GM19395 (cell line): ENCODE measurements at regions not wholly inside any gene's neighbourhood (a gene's known extent, or its start where the extent isn't known, plus 50 kb on each side); places are given as distances from the start of the nearest gene placed in this dataset.

ENCODE experiments used
- ATAC-seq: cut with Tn5 transposase; IDR thresholded peaks from one replicate; pipeline ENCODE4 v1.9.1; 2021; ENCODE audit warnings: mild to moderate bottlenecking, moderate library complexity; ENCODE audit not compliant: unreplicated experiment

DNA sequence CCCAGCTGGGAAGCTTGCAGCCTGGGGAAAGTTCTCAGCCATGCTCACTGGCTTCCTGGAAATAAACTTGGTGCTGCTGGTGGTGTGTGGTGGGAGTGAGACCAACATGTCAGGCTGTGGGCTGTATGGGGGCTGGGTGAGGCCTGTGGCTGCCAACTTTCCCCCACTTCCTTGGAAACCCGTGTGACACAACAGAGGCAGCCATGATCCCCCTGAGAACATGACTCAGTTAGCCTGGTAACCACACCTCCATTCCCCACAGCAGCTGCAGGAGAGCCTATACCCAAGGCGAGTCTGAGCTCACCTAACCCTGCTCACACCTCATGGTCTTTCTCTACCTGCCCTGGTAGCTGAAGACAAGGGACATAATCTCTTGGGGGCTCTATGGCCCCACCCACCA, 72.7 kb upstream of the RGMB start:
- ATAC-seq: no peak

DNA sequence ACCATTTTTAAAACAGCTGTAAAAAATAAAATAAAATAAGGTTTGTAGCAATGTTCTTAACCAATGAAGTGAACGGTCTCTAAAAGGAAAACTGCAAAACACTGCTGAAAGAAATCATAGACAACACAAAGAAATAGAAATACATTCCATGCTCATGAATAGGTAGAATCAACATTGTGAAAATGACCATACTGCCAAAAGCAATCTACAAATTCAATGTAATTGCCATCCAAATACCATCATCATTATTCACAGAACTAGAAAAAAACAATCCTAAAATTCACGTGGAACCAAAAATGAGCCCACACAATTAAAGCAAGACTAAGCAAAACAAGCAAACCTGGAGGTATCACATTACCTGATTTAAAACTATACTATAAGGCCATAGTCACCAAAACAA, 67.6 kb upstream of the RGMB start:
- ATAC-seq: no peak

DNA sequence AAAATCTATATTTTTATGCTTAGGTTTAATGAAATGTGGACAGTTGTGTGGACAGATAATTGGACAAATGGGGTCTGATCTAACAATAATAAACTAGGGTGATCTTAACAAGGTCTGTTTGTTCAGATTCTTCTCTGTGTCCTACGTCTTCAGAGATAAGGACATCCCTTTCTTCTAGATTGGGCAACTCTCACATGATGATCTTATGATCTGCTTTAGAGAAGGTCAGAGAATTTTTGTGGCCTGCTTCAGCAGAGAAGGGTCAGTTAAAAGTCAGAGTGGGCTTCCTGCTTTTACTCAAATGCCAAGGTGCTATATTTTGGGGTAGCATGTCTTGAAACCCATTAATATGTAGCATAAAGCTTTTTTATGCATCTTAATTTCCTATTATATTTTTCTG, 63.8 kb upstream of the RGMB start:
- ATAC-seq: no peak

DNA sequence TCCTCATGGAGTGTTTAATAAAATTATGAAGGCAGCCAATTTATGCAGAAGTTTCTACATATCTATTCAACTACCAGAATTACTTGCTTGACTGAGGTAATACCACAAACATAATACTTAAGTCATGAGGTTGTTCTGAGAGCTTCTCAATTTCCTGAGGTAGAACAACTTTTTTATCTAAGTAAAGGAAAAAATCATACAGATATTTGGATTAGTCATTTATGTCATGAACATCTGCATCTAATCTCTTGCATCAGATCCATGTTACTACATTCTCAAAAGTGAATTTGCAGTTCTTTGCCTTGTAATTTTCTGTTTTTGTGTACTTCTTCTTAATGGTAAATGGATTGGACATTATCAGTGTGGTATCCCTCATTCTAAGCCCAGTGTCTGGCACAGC, 60.4 kb upstream of the RGMB start:
- ATAC-seq: no peak

DNA sequence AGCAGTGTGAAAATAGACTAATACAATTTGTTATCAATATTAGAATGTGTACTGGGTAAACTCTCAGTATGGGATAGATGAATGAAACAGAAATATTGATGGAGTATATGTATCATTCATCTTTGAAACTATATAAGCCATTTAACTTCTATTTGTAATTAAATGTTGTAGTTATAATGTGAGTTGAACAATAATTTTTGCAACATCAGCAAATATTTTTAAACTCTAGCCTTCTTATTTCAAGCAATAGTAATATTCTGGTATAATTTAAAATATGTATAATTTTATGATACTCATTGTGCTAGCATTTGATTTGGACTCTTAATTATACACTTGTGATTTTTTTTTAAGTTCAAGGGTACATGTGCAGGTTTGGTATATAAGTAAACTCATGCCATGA, 59.6 kb upstream of the RGMB start:
- ATAC-seq: no peak

DNA sequence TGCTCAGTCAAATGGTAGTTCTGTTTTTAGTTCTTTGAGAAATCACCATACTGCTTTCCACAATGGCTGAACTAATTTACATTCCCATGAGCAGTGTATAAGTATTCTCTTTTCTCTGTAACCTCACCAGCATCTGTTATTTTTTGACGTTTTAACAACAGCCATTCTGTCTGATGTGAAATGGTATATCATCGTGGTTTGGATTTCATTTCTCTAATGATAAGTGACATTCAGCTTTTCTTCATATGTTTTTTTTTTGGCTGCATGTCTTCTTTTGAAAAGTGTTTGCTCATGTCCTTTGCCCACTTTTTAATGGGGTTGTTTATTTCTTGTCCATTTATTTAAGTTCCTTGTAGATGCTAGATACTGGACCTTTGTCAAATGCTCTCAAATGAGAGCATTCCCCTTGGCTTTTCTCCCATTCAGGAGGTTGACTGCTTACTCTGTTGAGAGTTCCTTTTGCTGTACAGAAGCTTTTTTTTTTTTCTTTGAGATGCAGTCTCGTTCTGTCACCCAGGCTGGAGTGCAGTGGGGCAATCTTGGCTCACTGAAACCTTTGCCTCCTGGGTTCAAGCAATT, 58.7 kb upstream of the RGMB start:
- ATAC-seq: no peak

DNA sequence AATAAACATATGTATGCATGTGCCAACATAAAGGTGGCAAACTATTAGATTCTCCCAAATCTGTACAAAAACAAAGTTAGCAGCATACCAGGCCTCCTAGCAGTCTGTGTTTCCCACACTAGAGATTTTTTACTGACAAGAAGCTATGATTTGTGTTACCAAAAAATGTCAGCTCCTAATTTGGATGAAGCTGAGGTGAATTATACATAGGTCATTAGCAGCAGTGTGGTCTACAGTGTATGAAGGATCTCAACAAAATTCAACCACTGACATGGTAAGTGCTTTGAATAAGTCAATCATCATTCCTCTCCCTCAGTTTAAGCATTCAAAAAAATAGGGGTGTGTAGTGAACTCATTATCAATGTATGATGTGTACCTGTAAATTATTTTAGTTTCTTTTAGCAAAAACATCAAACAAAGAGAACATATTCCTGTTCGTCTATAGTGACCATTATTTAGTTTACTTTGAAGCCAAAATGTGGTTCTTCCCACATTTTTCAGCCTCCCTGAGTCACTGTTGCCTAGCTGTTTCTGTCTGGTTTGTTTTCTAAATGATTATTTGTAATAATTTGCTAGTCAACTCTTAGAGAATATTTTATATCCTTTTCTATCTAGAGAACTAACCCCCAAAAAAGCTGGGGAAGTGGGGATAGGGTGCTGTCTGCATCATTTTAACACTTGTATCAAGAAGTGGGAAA, 52.1 kb upstream of the RGMB start:
- no peak for ATAC-seq

DNA sequence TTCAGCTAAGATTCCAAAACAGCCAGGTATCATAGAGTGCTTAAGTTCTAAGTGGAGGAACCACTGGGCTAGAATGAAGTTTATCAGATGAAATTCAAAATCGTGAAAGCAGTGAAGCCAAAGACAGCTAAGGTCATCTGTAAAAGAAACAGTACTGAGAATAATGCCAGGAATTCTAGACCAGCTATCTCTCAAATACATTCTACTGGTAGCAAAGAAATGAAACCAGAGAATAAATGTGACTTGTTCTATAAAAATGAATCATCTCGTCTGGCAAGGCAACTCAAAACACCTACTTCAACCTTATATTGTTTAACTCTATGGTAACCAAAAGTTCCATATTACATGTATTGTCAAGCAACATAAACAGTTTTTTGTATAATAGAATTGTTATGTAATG, 51.3 kb upstream of the RGMB start:
- no peak for ATAC-seq

DNA sequence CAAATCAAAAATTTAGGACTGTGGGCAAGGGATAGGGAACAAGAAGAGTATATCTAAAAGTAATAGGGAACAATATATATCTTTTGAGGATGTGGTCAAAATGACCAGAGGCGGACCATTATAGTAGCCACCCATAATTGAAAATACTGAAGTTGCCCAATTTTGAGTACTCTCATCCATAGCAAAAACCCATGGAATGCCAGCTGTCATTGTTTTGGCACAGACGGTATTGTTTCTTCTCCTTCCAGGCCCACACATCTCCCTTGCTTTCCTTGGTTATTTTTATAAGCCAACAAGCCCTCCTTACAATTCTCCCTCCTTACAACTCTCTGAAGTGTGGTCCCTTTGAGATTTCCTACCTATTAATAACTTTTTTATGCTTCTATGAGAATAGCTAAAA, 50.4 kb upstream of the RGMB start:
- no peak for ATAC-seq
